CD4-positive, CD25-positive, alpha-beta regulatory T cell (primary cell): ENCODE measurements at regions not wholly inside any gene's neighbourhood (a gene's known extent, or its start where the extent isn't known, plus 50 kb on each side); places are given as distances from the start of the nearest gene placed in this dataset.

Experiments
- ATAC-seq, 2 donors: fragments of 150-1000 bp; cut with Tn5 transposase; one replicate each; pipeline ENCODE4 v1.10.0; 2021; ENCODE audit warnings: low read depth in 2 of 2, moderate number of reproducible peaks in 2 of 2, moderate library complexity in 1 of 2
- DNase-seq, 3 donors: peaks; one replicate each; pipeline versions ENCODE4 v3.0.0 to v3.0.0-alpha.2; 2012 to 2022; ENCODE audit warnings: mixed read lengths in 1 of 3
- H3K27ac ChIP-seq: one replicate; pipeline ENCODE4 v1.7.0; 2013; ENCODE audit warnings: mild to moderate bottlenecking, low read length; ENCODE audit not compliant: insufficient read depth, poor library complexity, severe bottlenecking
- H3K27me3 ChIP-seq: one replicate; pipeline ENCODE4 v1.7.0; 2013; ENCODE audit warnings: low read length; ENCODE audit not compliant: control insufficient read depth, insufficient read depth
- H3K36me3 ChIP-seq: one replicate; pipeline ENCODE4 v1.7.0; 2013; ENCODE audit warnings: mild to moderate bottlenecking, low read length, moderate library complexity; ENCODE audit not compliant: control insufficient read depth, insufficient read depth
- H3K4me1 ChIP-seq: 2 replicates; pipeline ENCODE4 v1.7.0; 2013; ENCODE audit warnings: mild to moderate bottlenecking, low read length; ENCODE audit not compliant: insufficient read depth, control insufficient read depth, poor library complexity, severe bottlenecking
- H3K4me3 ChIP-seq: one replicate; pipeline ENCODE4 v1.7.0; 2013; ENCODE audit warnings: low read depth, mild to moderate bottlenecking, low read length, moderate library complexity
- H3K9me3 ChIP-seq, 2 experiments: 1 replicate in 1 of 2; 2 replicates in 1 of 2; pipeline ENCODE4 v1.7.0; 2013; ENCODE audit warnings: low read length in 2 of 2, mild to moderate bottlenecking in 1 of 2, moderate library complexity in 1 of 2; ENCODE audit not compliant: control insufficient read depth in 2 of 2
- H3K27ac Mint-ChIP-seq, 3 donors: one replicate each; pipeline ENCODE4 v1.8.0; 2020 to 2022; ENCODE audit warnings: mild to moderate bottlenecking in 3 of 3, mixed read lengths in 3 of 3, moderate library complexity in 2 of 3
- H3K27me3 Mint-ChIP-seq: one replicate; pipeline ENCODE4 v1.8.0; 2022; ENCODE audit warnings: mild to moderate bottlenecking, mixed read lengths
- H3K36me3 Mint-ChIP-seq: one replicate; pipeline ENCODE4 v1.8.0; 2020; ENCODE audit warnings: mixed read lengths
- H3K4me1 Mint-ChIP-seq, 4 donors: one replicate each; pipeline ENCODE4 v1.8.0; 2020 to 2022; ENCODE audit warnings: mixed read lengths in 4 of 4, mild to moderate bottlenecking in 1 of 4
- H3K4me3 Mint-ChIP-seq, 4 donors: one replicate each; pipeline ENCODE4 v1.8.0; 2020 to 2022; ENCODE audit warnings: mild to moderate bottlenecking in 4 of 4, mixed read lengths in 4 of 4, moderate library complexity in 3 of 4
- H3K9me3 Mint-ChIP-seq, 7 donors: one replicate each; pipeline ENCODE4 v1.8.0; 2020 to 2022; ENCODE audit warnings: mixed read lengths in 7 of 7, mild to moderate bottlenecking in 3 of 7, moderate library complexity in 2 of 7

- Mint-ChIP-seq H3K9me3 (peaks cover 0 to 2% (median 0%) of the 10 kb centered on the region in 7 donors), H3K27me3 (no peaks in the 10 kb centered on the region), H3K27ac (no peak overlapping the region), H3K4me3 (no peak overlapping the region), H3K36me3 (no peaks in the 10 kb centered on the region), H3K4me1 (no peaks in the 10 kb centered on the region)
- Histone ChIP-seq H3K4me3 (no peak overlapping the region), H3K4me1 (no peaks in the 10 kb centered on the region), H3K27me3 (peaks cover 2% of the 10 kb centered on the region), H3K9me3 (no peaks in the 10 kb centered on the region), H3K27ac (no peak overlapping the region), H3K36me3 (no peaks in the 10 kb centered on the region)
- no peak for ATAC-seq
- DNase-seq = no peak
Observed at GRCh38 chr12:94732367-94732990, 82.1 kb upstream of the TMCC3 start.

DNA sequence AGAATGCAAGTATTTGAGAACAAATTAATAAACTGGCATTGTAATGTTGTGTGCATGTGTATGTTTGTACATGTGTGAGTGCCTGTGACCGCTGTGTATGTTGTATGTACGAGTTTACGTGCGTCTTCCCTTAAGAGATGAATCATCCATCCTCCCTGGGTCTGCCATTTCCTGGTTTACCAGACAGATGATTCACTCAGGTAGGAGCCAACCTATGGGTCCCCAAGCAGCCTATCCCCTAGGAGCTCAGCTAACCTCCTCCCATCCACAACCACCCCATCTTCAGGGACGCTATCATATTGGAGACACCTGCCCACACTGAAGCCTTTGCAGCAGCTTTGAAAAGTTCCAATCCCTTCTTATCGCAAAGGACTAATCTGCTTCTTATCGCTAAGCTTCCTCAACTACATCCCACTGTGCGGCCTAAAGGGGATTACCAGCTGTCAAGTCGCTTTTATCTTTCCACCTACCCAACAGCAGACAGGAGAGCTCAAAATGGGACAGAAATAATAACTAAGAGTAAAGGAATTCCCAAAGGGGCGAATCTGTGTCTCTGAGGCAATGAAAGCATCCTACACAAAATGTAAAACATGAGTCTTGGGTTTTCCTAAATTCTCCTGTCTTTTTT is 81.5 kb upstream of the TMCC3 start:
- Histone ChIP-seq H3K4me1 (no peaks in the 10 kb centered on the region), H3K9me3 (no peaks in the 10 kb centered on the region), H3K27me3 (peaks cover 2% of the 10 kb centered on the region), H3K4me3 (no peak overlapping the region), H3K36me3 (no peaks in the 10 kb centered on the region), H3K27ac (no peak overlapping the region)
- DNase-seq (no peak), ATAC-seq (no peak)
- Mint-ChIP-seq H3K9me3 (peaks cover 0 to 5% (median 0%) of the 10 kb centered on the region in 7 donors), H3K4me1 (no peaks in the 10 kb centered on the region), H3K27me3 (no peaks in the 10 kb centered on the region), H3K27ac (no peak overlapping the region), H3K36me3 (no peaks in the 10 kb centered on the region), H3K4me3 (no peak overlapping the region)

GRCh38 chr12:94730847-94731246 is 80.5 kb upstream of the TMCC3 start:
- peaks cover 0 to 5% (median 0%) of the 10 kb centered on the region in 7 donors for H3K9me3 Mint-ChIP-seq
- no peaks in the 10 kb centered on the region for H3K36me3 ChIP-seq
- no peaks in the 10 kb centered on the region for H3K27me3 Mint-ChIP-seq
- no peaks in the 10 kb centered on the region for H3K9me3 ChIP-seq
- H3K4me3 Mint-ChIP-seq = no peak overlapping the region
- H3K36me3 Mint-ChIP-seq = no peaks in the 10 kb centered on the region
- no peak for DNase-seq
- no peak overlapping the region for H3K27ac Mint-ChIP-seq
- peaks cover 2% of the 10 kb centered on the region for H3K27me3 ChIP-seq
- no peak for ATAC-seq
- H3K4me1 ChIP-seq = no peaks in the 10 kb centered on the region
- H3K4me3 ChIP-seq = no peak overlapping the region
- H3K27ac ChIP-seq = no peak overlapping the region
- no peaks in the 10 kb centered on the region for H3K4me1 Mint-ChIP-seq

- no peak overlapping the region for H3K4me3 Mint-ChIP-seq
- H3K4me1 ChIP-seq = no peaks in the 10 kb centered on the region
- H3K4me1 Mint-ChIP-seq = no peaks in the 10 kb centered on the region
- no peaks in the 10 kb centered on the region for H3K36me3 ChIP-seq
- H3K36me3 Mint-ChIP-seq = no peaks in the 10 kb centered on the region
- DNase-seq (no peak), ATAC-seq (no peak)
- no peaks in the 10 kb centered on the region for H3K9me3 ChIP-seq
- H3K27me3 Mint-ChIP-seq = no peaks in the 10 kb centered on the region
- peaks cover 0 to 5% (median 0%) of the 10 kb centered on the region in 7 donors for H3K9me3 Mint-ChIP-seq
- H3K27me3 ChIP-seq = no peaks in the 10 kb centered on the region
- H3K27ac ChIP-seq = no peak overlapping the region
- H3K27ac Mint-ChIP-seq = no peak overlapping the region
- H3K4me3 ChIP-seq = no peak overlapping the region
Observed at GRCh38 chr12:94726236-94726835, 76.0 kb upstream of the TMCC3 start.

GRCh38 chr12:94725375-94726168 is 75.2 kb upstream of the TMCC3 start:
- DNase-seq (peak in 1 of 3 donors; percentile 8), ATAC-seq (no peak)
- Histone ChIP-seq H3K4me1 (no peaks in the 10 kb centered on the region), H3K27me3 (no peaks in the 10 kb centered on the region), H3K27ac (no peak overlapping the region), H3K4me3 (no peak overlapping the region), H3K36me3 (no peaks in the 10 kb centered on the region), H3K9me3 (no peaks in the 10 kb centered on the region)
- no peak overlapping the region for H3K4me3 Mint-ChIP-seq
- H3K4me1 Mint-ChIP-seq = no peaks in the 10 kb centered on the region
- no peak overlapping the region for H3K27ac Mint-ChIP-seq
- H3K9me3 Mint-ChIP-seq = peaks cover 0 to 5% (median 0%) of the 10 kb centered on the region in 7 donors
- H3K36me3 Mint-ChIP-seq = no peaks in the 10 kb centered on the region
- H3K27me3 Mint-ChIP-seq = no peaks in the 10 kb centered on the region

DNA sequence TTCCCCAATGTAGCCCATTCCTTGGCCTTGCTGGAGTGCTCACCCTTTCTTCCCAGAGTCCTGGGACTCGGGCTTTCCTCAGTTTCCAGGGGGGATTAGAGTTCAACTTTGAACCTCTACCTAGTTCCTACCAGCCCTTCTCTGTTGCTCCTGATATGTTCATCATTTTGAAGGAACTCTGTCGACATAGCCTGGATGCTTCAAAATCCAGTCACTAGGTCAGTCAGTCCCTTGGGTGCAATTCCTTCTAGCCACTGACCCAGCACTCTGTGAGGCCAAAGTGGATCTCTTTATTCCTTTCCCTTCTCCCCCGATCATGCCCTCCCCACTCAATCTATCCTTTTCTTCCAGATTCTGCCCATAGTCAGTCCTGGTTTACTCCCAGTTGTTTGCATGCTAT is 72.3 kb upstream of the TMCC3 start:
- H3K9me3 ChIP-seq = no peaks in the 10 kb centered on the region
- Mint-ChIP-seq H3K36me3 (no peaks in the 10 kb centered on the region), H3K27ac (no peak overlapping the region), H3K27me3 (no peaks in the 10 kb centered on the region), H3K9me3 (peaks cover 0 to 4% (median 0%) of the 10 kb centered on the region in 7 donors), H3K4me3 (no peak overlapping the region), H3K4me1 (no peaks in the 10 kb centered on the region)
- no peak for DNase-seq
- H3K27me3 ChIP-seq = peaks cover 3% of the 10 kb centered on the region
- H3K27ac ChIP-seq = no peak overlapping the region
- no peak for ATAC-seq
- H3K36me3 ChIP-seq = no peaks in the 10 kb centered on the region
- no peak overlapping the region for H3K4me3 ChIP-seq
- no peaks in the 10 kb centered on the region for H3K4me1 ChIP-seq

- no peaks in the 10 kb centered on the region for H3K36me3 ChIP-seq
- no peak overlapping the region for H3K27ac ChIP-seq
- H3K36me3 Mint-ChIP-seq = no peaks in the 10 kb centered on the region
- no peak for DNase-seq
- no peak overlapping the region for H3K4me3 Mint-ChIP-seq
- H3K27me3 ChIP-seq = peaks cover 3% of the 10 kb centered on the region
- no peaks in the 10 kb centered on the region for H3K4me1 Mint-ChIP-seq
- H3K4me1 ChIP-seq = no peaks in the 10 kb centered on the region
- H3K27me3 Mint-ChIP-seq = no peaks in the 10 kb centered on the region
- no peaks in the 10 kb centered on the region for H3K9me3 Mint-ChIP-seq
- no peak overlapping the region for H3K27ac Mint-ChIP-seq
- peak; percentile 20 to 34 for ATAC-seq
- no peak overlapping the region for H3K4me3 ChIP-seq
- no peaks in the 10 kb centered on the region for H3K9me3 ChIP-seq
Observed at GRCh38 chr12:94721173-94721572, 70.8 kb upstream of the TMCC3 start.
